NCI-H748 (cell line): ENCODE measurements at regions not wholly inside any gene's neighbourhood (a gene's known extent, or its start where the extent isn't known, plus 50 kb on each side); places are given as distances from the start of the nearest gene placed in this dataset.

Experiments
- DNase-seq: peaks from one replicate; lab custom pipeline; 2025; ENCODE audit not compliant: unreplicated experiment; lab: John Stamatoyannopoulos, UW

DNA sequence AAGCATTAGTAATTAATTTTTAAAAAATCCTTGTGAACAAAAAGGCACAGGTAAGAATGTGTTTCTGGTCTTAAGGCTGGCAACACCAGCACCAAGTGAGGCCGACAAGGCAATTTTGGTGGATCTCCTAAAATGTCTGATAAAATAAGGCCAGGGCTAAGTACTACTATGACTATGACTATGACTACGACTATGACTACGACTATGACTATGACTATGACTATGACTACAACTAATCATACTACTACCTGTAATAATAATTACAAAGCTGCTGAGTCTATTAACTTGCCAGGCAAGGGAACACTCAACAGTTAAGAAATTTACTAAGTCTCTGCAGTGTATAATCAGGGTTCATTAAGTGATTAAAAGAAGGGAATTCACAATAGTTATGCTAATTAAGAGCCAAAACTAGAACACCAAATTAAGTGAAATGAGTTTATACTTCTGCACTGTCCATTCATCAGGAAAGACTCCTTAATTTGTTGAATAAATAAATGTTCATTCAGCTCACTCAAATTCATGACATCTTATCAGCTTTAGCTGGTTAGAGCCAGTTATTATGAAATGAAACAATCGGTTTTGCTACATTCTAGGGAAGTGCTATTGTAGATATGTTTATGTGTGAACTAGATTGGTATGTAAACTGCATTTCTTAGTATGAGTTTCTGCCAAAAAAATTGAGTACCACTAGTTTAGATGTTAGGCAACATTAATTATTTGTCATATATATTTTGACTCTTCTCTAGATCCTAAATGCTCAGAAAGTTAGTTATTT, 1626.2 kb upstream of the PCDH20 start:
- no peak for DNase-seq

DNA sequence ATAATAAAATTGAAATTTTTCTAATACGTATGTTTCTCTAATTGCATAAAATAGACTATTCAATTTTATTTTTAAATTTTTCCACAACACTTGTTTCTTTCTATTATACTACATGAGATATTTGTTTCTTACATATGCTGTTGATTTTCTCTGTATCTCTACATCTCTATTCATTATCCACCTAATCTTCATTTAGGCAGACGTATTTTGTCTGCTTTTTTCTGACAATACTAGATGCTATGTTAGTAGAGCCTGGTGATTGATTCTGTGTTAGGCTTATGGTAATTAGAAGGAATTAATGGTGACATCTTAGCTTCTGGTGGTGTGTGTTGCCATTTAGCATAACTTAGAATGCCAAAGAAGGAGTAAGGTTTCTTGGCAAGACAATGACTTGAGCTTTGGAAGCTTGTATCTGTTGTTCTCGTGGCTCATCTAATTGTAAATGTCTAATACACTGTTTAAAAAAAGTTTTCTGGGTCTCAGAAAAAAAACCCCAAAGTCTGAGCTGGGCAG, 1610.7 kb upstream of the PCDH20 start:
- DNase-seq = no peak

DNA sequence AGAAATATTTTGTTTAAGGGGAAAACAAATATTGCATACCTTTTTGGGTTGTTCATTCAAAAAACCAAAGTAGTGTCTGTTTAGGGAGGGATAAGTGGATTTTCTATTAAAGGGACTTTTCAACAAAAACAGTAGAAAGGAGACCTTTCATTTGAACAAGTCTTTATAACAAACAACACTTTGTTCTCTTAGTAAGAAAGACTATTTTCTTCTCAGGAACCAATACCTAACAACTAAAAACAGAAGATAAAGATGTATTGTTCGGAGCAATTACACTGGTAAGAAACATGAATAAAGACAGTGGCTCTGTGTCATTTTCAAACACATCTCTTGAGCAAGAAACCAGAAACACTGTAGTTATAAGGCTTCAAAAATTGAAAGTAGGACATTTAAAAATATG, 1610.1 kb upstream of the PCDH20 start:
- no peak for DNase-seq

DNA sequence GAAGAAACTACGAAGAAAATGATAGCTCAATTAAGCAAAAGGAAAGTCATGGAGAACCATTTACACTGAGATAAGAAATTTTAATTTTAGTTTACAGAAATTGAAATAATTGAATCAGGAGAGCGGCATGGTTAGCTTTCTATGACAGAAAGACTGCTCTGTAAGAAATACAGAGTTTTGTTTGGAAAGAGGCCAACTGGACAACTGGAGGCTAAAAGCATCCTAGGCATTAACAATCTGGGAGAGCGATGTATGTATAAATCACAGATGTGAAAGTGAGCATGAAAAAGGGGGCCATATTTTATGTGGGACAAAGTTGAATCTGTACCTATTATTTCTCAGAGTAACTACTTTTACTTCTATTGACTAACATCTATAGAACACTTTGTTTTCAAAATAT, 1608.8 kb upstream of the PCDH20 start:
- DNase-seq = no peak

DNA sequence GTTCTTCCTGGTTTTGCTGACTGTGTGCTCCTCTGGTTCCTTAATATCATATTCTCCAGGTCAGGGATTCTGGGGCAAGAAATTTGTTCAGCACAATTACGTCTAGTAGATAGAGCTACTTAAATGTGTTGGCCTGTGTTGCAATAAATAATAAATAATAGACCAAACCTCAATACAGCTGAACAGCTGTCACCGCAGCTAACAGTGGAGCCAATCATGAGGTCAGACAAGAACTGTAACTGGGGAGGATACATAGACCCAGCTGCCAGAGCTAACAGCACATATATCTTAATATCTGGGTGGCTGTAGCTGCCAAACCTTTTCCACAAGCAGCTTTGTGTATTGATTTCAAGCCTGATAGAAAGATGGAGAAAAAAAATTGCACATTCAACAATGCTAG, 1596.3 kb upstream of the PCDH20 start:
- DNase-seq = no peak

DNA sequence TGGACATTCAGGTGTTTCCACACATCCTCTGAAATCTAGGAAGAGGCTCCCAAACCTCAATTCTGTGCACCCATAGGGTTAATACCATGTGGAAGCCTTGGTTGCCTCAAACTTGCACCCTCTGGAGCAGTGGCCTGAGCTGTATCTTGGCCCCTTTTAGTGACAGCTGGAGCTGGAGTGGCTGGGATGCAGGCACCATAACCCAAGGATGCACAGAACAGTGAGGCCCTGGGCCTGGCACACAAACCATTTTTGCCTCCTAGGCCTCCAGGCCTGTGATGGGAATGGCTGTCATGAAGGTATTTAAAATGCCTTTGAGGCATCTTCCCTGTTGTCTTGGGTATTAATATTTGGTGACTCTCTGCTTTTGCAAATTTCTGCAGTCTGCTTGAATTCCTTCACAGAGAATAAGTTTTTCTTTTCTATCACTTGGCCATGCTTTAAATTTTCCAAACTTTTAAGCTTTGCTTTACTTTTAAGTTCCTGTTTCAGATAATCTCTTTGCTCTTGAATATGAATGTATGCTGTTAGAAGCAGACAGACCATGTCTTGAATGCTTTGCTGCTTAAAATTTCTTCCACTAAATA, 1594.5 kb upstream of the PCDH20 start:
- no peak for DNase-seq

DNA sequence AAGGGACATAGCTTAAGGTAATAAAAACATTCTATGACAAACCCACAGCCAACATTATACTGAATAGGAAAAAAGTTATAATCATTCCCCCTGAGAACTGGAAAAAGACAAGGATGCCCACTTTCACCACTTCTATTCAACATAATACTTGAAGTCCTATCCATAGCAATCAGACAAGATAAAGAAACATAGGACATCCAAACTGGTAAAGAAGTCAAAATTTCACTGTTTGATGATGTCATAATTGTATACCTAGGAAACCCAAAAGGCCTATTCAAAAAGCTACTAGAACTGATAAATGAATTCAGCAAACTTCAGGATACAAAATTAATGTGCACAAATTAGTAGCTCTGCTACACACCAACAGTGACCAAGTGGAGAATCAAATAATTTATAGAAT, 1590.0 kb upstream of the PCDH20 start:
- DNase-seq = no peak

DNA sequence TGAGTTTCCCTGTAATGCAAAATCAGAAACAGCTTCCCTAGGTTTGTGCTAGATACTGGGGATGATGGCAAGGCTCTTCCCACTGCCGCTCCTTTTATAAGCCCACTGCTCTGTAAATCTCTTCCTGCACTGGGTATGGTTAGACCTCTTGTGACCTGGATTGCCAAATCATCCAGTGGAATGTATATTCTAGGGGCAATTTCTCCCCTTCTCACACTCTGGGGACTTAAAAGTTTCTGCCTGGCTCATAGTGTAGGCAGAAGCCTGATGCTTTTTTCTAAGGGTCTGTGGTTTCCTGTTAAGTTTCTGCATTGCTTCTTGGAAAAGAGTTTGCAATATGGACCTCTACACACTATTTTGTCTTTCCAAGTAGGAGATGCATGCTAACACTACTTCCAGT, 1582.0 kb upstream of the PCDH20 start:
- no peak for DNase-seq

DNA sequence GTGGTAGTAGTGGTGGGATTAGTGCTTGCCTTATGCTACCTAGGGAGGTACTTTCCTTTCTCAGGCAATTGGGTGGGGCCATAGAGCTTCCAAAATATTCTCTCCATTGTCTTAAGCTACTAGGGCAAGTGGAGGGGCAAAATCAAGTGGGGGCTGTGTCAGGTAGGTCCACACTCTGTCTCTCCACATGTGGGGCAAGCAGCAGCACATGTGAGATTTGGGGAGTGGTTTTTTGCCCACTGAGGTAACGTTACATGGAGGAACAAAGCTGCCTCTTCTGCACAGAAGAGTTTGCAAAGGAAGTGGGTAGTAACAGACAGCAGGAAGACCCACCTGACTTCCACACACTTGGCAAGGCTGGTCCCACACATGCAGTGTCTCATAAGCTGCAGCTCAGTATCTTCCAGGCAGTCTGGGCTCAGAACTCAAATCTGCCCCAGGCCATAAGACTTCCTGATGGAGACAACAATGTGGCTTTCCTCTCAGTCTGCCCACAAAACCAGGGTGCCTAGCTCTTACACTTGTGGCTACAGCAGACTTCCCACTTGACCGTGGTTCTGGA, 1581.5 kb upstream of the PCDH20 start:
- no peak for DNase-seq

DNA sequence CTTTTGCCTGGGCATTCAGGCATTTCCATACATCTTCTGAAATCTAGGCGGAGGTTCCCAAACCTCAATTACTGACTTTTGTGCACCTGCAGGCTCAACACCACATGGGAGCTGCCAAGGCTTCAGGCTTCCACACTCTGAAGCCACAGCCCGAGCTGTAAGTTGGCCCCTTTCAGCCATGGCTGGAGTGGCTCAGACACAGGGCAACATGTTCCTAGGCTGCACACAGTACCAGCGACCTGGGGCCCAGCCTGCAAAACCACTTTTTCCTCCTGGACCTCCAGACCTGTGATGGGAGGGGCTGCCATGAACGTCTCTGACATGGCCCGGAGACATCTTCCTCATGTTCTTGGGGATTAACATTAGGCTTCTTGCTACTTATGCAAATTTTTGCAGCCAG, 1558.2 kb upstream of the PCDH20 start:
- no peak for DNase-seq

DNA sequence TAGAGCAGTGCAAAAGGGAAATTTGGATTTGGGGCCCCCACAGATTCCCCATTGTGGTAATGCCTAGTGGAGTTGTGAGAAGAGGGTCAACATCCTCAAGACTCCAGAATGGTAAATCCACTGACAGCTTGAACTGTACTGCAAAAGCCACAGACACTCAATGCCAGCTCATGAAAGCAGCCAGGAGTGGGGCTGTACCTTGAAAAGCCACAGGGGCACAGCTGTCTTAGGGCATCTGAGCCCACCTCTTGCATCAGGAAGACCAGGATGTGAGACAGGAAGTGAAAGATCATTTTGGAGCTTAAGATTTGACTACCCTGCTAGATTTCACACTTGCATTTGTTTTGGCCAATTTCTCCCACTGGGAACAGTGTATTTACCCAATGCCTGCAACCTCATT, 1548.9 kb upstream of the PCDH20 start:
- DNase-seq = no peak

DNA sequence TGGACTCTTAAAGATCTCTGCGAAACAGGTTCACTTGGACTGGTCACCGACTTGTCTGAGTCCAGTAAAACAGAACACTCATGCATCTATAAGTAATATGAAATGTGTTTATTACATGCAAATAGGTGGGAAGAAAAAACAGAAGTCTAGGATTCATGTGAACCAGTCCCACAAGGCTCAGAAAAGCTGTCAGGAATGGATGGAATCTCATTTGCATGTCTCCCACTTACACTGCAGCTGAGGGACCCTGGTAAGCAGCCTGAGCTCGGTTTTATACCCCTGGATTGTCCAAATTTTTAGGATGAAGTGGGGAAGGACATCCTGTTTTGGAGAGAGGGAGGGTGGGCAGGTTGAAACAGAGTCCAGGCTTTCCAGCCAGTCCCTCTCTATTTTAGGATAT, 1545.1 kb upstream of the PCDH20 start:
- no peak for DNase-seq

DNA sequence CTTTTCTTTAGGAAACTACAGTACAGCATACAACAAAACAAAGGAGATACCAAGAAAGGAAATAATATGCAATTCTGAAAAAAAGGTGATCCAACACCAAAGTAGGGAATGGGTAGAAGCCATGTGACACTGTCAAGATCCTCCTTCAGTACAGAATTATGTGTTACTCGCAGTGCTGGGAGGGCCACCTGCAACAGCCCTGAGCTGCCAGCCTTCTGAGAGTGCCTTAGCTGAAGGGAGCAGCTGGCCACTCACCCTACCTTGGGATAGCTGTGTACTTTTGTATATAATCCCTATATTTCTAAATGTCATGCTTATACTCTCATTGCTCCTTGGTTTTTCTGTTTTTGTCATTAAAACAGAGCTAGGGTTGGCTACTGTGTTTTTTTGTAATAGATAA, 1518.2 kb upstream of the PCDH20 start:
- DNase-seq = peak; percentile 11

DNA sequence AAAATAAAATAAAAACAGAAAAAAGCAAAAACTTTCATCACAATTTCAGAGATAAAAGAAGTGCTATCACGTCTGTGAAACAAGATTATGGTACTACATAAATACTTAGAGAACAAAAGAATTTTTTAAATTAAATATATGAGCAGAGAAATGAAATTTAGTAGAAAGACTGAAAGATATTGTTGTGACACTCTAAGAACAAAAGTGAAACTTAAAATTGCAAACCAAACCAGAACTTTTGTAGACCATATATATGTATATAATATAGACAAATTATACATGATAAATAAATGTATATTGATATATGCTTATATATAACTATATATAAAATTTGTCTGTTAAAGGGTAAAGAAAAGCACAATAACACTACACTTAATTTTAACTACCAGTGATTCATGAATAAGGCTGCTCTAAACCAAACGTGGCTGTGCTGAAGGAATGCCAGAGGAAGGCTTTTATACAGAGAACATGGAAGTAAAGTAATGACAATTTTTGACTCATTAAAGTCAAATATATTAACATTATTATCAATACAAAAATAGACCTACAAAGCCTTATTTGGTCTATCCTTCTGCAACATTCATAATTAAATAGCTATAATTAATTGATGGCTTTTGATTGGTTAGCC, 1516.7 kb upstream of the PCDH20 start:
- no peak for DNase-seq

DNA sequence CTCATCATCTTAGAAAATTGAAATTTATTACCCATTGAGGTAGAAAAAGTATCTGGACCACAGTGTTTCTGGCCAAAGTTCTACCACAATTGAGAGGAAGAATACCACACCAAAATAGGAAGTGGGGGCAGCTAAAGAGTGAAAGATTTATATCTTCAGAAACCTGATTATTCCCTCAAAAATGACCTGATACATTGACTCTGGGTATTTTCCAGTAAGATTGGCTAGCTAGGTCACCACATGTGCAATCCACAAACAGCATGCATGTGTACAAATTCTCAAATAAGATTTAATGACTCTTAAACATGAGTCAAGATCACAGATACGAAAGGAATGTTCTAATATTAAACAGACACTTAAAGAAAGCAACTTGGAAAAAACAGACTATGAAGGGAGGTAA, 1516.2 kb upstream of the PCDH20 start:
- no peak for DNase-seq

DNA sequence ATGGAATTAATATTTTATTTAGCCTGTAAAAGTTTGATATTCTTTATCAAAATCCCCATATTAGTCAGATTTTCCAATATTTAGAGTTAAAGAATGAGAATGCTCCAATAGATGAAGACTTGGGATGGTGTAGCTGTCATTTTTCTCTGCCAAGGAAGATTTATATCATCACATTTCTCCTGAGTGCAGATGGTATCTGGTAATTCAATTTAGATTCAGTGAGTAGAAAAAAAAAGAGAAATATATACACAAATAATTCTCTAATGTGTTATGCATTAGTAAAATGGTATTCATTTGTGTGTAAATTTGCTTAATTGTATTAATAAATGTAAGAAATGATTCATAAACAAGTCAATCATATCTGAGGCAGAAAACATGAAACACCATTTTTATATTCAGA, 1508.7 kb upstream of the PCDH20 start:
- DNase-seq = no peak

DNA sequence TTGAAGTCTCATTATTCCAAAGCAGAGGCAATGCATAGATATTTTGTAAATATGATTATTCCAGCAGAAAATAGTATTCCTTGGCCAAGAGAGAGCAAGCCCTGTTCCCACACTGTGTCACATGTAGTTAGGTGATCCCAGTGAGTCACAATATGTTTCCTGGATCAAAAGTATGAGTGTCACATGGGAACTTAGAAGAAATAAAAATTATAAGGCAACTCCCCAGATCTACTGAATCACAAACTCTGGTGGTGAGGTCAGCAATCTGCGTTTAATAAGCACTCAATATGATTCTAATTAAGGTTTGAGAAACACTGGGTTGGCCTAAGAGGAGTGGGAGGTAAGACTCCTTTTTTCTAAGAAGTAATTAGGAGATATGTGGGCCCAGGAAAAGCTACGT, 1504.5 kb upstream of the PCDH20 start:
- no peak for DNase-seq

DNA sequence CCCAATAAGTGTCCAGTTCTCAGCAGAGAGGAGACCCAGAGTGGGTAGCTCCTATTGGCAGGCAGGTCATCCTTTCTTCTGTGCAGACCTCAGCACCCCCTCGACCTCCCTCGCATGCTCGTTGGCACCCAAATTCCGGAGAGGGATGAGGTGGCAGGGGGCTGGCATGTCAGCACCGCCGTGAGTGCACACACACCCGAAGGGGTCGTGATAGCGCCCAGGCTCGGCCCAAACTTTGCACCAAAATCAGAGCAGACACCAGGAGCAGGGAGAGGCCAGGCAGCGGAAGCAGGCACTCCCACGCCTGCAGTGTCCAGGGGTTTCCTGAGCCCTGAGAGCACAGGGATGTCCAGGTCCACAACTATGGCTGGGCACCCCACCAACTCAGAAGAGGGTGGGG, 1503.8 kb upstream of the PCDH20 start:
- DNase-seq = no peak

DNA sequence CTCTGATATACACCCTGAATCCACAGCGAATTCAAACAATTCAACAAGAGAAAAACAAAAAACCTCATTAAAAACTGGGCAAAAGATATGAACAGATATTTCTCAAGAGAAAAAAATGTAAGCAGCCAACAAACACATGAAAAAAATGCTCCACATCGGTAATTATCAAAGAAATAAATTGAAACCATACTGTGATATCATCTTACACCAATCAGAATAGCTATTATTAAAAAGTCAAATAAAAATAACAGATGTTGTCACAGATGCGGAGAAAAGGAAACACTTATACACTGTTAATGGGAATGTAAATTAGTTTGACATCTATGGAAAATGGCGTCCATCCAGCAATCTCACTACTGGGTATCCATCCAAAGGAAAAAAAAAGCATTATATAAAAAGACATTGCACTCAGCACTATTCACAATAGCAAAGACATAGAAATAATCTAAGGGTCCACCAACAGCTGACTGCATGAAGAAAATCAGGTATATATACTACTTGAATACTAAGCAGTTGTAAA, 1495.0 kb upstream of the PCDH20 start:
- DNase-seq = no peak

DNA sequence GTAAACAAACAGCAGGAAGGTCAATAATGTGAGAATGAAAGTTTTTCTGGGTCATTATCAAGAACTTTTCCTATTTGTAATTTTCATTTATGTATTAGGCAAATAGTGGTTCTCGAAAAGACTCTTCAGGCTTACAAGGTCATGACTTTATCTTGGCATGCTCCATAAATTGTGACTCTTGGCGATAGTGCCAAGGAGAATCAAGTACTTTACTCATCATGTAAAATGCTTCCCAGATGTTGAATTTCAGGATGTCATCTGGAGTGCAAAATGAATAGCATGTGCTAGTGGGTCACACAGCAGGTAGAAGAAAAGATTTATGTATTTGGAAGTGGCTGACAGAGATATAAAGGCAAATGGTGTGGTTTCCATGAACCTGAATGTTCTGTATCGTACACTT, 1492.7 kb upstream of the PCDH20 start:
- no peak for DNase-seq

DNA sequence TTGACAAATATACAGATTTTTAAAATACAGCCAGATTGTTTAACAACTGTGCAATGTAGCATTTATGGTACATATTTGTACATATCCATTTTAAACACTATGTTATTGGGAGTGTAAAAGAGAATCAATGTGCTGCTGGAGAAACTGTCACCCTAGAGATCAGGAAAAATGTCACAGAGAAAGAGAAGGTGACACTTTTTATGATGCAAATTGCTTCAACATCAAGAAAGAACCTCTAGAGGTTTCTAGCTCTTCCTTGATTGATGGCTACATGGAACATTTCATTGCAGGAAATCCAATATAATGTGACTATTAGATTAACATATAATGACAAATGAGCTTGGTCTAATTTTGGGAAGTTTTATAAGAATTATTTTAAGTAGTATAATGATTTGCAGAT, 1491.2 kb upstream of the PCDH20 start:
- no peak for DNase-seq

DNA sequence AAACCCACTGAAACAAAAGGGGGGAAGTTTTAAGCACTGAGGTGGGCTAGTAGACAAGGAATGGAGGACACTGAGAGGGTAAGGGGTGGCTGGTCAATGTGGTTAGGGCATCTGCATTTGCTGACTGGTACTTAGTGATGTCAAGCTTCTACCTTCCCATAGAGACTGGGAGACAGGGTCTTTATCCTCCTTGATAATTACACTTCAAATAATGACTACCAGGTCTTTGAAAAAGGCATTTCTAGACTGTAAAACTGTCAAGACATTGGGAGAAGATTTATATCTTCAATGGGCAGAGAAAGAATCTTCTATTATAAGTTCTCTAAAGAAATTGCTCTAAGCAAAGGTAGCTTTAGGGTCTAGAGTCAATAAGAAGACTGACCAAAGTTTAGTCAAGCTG, 1490.8 kb upstream of the PCDH20 start:
- no peak for DNase-seq
